ENCODE measurements at regions not wholly inside any gene's neighbourhood (a gene's known extent, or its start where the extent isn't known, plus 50 kb on each side); places are given as distances from the start of the nearest gene placed in this dataset.
A peak's percentile ranks its signal among the peaks of the same experiment; 100 is the strongest.

DNA sequence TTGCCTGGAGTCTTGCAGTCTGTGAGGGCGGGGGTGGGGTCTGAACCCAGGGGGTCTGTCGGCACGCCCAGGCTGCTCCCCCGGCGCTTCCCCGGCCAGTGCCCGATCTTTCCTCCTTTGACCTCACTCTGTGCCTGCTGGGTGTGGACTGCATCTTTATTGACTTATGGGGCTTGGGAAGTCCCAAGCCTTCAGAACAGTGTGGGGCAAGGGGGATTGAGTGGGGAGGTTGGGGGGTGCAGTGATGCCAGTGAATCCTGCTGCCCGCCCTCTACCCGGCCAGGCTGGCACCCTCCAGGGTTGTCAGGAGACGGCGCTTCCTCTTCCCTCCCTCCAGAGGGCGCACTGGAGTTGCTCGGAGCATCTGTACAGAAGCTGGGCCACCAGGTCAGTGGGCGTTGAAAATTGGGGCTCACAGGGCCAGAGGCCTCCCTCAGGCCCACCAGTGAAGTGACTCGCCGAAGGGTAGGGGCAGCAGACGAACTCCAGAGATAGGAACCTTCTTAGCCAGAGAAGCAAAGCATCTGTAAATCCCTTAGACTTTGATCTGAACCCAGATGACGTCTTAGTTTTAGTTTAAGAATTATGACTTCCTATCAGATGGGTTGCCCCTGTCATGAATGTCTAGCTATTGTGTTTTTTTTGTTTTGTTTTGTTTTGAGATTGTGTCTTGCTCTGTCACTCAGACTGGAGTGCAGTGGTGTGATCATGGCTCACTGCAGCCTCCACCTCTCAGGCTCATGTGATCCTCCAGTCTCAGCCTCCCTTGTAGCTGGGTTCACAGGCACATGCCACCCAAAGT lies 184.8 kb upstream of the CIBAR2 start:
- Mint-ChIP-seq H3K4me1 (ENCODE audit: unreplicated experiment) (peaks cover 4% of the 10 kb centered on the region), H3K9me3 (ENCODE audit: unreplicated experiment) (no peaks in the 10 kb centered on the region), H3K27me3 (ENCODE audit: unreplicated experiment) (peaks cover 7% of the 10 kb centered on the region), H3K27ac (ENCODE audit: unreplicated experiment) (no peak overlapping the region), H3K36me3 (ENCODE audit: low read depth, unreplicated experiment) (no peaks in the 10 kb centered on the region), H3K4me3 (ENCODE audit: unreplicated experiment) (no peak overlapping the region)
- peak; percentile 73 for DNase-seq (ENCODE audit: low spot score)
- peak; percentile 59 for TF ChIP-seq CTCF (IDR thresholded peaks at IDR 0.05; ENCODE audit: unreplicated experiment)

- no peaks in the 10 kb centered on the region for H3K36me3 Mint-ChIP-seq (ENCODE audit: low read depth, unreplicated experiment)
- H3K27me3 Mint-ChIP-seq (ENCODE audit: unreplicated experiment): peaks cover 5% of the 10 kb centered on the region
- H3K4me3 Mint-ChIP-seq (ENCODE audit: unreplicated experiment): no peak overlapping the region
- H3K9me3 Mint-ChIP-seq (ENCODE audit: unreplicated experiment): no peaks in the 10 kb centered on the region
- H3K27ac Mint-ChIP-seq (ENCODE audit: unreplicated experiment): no peak overlapping the region
- no peak for TF ChIP-seq CTCF (IDR thresholded peaks at IDR 0.05; ENCODE audit: unreplicated experiment)
- DNase-seq (ENCODE audit: low spot score): no peak
- peaks cover 4% of the 10 kb centered on the region for H3K4me1 Mint-ChIP-seq (ENCODE audit: unreplicated experiment)
These were observed 185.6 kb upstream of the CIBAR2 start for GRCh38 chr16:85297881-85298280.

GRCh38 chr16:85300406-85300968 lies 188.2 kb upstream of the CIBAR2 start:
- no peak for TF ChIP-seq CTCF (IDR thresholded peaks at IDR 0.05; ENCODE audit: unreplicated experiment)
- H3K4me1 Mint-ChIP-seq (ENCODE audit: unreplicated experiment): peaks cover 7% of the 10 kb centered on the region
- no peak for DNase-seq (ENCODE audit: low spot score)
- no peaks in the 10 kb centered on the region for H3K9me3 Mint-ChIP-seq (ENCODE audit: unreplicated experiment)
- H3K4me3 Mint-ChIP-seq (ENCODE audit: unreplicated experiment): no peak overlapping the region
- no peaks in the 10 kb centered on the region for H3K36me3 Mint-ChIP-seq (ENCODE audit: low read depth, unreplicated experiment)
- H3K27me3 Mint-ChIP-seq (ENCODE audit: unreplicated experiment): no peaks in the 10 kb centered on the region
- no peak overlapping the region for H3K27ac Mint-ChIP-seq (ENCODE audit: unreplicated experiment)

DNA sequence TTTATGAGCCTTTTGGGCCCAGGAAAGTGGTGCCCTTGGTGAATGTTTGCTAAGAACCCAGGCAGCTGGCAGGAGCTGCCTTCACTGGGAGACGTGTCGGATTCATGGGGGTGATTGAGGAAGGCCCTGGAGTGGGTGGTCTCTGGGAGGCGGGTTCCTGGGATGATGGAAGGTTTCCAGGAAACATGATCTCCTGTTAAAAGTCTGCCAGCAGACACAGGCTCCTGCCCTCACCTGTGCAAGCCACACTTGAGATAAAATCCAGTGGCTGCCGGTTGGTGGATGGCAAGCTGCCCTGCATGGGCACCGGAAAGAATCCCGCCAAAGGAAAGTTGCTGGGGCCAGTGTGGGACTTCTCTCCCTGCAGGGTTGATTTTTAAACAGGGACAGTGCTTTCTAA lies 189.0 kb upstream of the CIBAR2 start:
- no peaks in the 10 kb centered on the region for H3K36me3 Mint-ChIP-seq (ENCODE audit: low read depth, unreplicated experiment)
- no peak overlapping the region for H3K27ac Mint-ChIP-seq (ENCODE audit: unreplicated experiment)
- no peaks in the 10 kb centered on the region for H3K9me3 Mint-ChIP-seq (ENCODE audit: unreplicated experiment)
- H3K4me3 Mint-ChIP-seq (ENCODE audit: unreplicated experiment): no peak overlapping the region
- no peak for DNase-seq (ENCODE audit: low spot score)
- no peak for TF ChIP-seq CTCF (IDR thresholded peaks at IDR 0.05; ENCODE audit: unreplicated experiment)
- peaks cover 10% of the 10 kb centered on the region for H3K4me1 Mint-ChIP-seq (ENCODE audit: unreplicated experiment)
- H3K27me3 Mint-ChIP-seq (ENCODE audit: unreplicated experiment): peaks cover 3% of the 10 kb centered on the region

All from endothelial cell (in vitro differentiated cells).